GM12892 (cell line): ENCODE measurements at regions not wholly inside any gene's neighbourhood (a gene's known extent, or its start where the extent isn't known, plus 50 kb on each side); places are given as distances from the start of the nearest gene placed in this dataset.

ENCODE experiments used
- POLR2A ChIP-seq: IDR thresholded peaks from 2 replicates; pipeline ENCODE4 v1.6.1; 2011; ENCODE audit warnings: low read depth, low read length, control low read depth
- TAF1 ChIP-seq: IDR thresholded peaks from 2 replicates; pipeline ENCODE4 v1.6.1; 2011; ENCODE audit warnings: low read depth, mild to moderate bottlenecking, control low read depth, low read length, borderline replicate concordance

DNA sequence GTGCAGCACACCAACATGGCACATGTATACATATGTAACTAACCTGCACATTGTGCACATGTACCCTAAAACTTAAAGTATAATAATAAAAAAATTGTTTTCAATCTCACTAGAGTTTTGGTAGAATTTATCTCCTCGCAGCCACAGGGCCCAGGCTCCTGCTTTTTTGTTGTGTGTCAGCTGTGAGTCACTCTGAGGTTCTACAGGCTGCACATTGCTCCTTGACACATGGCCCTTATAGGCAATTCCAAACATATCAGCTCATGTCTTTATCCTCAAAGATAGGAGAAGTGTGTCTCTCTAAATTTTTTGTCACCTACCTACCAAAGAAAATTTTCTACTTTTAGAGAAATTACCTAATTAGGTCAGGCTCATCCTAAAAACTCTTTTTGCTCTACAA lies 252.1 kb upstream of the ADGRL3 start:
- TF ChIP-seq TAF1 (no peak), POLR2A (no peak)
